Fibroblast of skin of left biceps (primary cell): ENCODE measurements at regions not wholly inside any gene's neighbourhood (a gene's known extent, or its start where the extent isn't known, plus 50 kb on each side); places are given as distances from the start of the nearest gene placed in this dataset.

ENCODE experiments used
- DNase-seq, 2 experiments: peaks; one replicate each; pipeline ENCODE4 v3.0.0-alpha.2; 2013; ENCODE audit warnings: low read depth in 2 of 2

DNA sequence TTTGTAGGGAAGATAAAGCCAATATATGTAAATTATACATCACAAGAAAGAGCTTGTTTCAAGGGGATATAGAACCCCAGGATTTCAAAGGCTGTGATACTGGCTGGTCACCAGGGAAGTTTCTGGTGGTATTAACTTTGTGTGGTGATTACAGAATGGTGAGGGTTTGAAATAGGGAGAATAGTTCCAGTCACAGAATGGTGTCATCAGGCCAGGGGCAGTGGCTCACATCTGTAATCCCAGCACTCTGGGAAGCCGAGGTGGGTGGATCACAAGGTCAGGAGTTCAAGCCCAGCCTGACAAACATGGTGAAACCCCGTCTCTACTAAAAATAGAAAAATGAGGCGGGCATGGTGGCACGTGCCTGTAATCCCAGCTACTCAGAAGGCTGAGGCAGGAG is 183.8 kb upstream of the XYLT1 start:
- DNase-seq, result no peak

DNA sequence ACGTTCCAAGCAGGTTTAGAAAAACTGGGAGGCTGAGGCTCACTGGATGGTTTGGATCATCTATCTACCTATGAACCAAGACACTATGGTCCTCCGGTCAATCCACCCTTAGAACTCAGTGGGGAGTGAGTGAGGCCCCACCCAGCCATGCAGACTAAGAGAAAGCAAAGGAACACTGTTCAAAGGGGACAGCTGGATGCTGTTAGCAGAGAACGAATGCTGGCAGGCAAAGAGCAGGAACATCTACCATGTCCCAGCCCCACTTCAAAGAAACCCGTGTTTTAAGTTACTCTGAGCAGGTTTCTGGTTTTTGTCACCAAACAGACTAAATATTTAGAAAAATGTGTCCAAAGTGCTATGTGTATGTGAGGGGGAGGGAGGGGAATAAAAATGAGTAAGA is 183.4 kb upstream of the XYLT1 start:
- no peak for DNase-seq

DNA sequence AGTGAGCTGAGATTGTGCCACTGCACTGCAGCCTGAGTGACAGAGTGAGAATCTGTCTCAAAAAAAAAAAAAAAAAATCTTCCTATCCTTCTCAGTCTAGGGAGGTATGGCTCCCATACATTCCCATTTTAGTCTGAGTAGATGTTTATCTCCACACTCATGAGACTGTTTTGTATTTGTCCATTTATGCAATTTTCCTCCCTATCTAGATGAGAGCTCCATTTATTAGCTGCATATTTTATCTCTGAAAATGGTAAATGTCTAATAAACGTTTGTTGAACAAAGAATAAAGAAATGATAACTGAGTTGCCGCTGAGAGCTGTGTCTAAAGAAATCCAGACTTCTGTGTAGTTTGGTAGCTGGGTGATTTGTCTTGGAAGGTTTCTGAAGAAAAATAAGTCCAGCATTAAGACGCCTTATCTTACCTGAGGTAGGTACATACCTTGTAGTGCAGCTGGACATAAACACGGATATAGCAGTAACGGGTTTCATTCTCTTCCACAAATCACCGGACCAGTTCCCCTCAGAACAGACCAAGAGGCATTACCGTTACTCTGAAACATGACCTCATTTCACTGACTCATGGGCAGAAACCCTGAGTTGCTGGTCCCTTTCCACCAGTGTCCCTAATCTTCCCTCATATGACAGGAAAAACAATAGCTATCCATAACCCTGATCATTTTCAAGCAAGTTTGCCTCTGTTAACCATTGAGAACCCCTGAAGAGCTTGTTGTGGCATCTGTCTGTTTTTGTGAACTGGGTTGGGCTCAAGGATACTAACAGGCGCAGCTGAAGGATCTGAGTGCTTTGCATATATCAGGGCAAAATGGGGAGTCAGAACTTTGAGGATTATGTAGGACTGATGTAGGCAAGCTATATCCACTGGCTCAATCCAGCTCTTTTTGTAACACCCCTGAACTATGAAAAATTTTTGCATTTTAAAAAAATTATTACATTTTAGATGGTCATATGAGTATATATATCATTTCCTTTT is 177.4 kb upstream of the XYLT1 start:
- no peak for DNase-seq

DNA sequence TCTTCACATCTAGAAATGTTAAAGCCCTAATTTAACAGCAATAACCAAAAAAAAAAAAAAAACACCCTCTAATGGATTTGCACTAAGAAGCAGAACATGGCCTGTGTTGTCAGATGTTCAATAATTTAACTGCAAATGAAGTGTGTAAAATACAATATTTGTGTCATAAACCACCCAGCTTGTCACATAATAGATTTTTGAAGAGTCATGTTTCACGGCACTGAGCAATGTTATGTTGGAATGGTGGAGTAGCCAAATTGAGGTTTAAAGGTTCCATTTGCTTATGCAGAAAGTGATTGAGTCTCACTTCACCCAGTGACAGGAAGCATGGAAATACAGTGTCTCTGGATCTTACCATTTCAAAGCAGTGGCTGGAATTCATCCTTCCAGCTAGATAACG is 173.2 kb upstream of the XYLT1 start:
- no peak for DNase-seq

DNA sequence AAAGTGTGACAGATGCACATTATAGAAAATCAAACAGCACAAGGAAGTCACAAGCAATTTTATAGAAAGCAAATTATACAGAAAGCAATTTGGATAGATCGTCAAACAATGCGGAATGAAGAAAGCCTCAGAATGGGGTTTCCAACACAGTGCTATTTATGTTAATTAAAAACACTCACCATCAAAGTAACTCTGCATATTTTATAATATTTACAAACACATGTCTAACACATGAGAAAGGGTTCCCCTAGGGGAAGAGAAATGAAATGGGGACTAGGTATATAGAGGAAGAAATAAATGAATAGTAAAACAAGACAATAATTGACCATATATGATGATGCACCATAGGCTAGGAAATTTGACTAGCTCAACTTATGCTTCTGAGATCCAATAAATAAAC is 171.2 kb upstream of the XYLT1 start:
- DNase-seq, result no peak

DNA sequence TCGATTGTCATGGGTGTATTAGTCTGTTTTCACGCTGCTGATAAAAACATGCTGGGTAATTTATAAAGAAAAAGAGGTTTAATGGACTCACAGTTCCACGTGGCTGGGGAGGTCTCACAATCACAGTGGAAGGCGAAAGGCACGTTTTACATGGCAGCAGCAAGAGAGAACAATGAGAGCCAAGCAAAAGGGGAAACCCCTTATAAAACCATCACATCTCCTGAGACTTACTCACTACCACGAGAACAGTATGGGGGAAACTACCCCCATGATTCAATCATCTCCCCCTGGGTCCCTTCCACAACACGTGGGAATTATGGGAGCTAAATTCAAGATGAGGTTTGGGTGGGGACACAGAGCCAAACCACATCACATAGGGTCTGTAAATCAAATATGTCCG is 167.4 kb upstream of the XYLT1 start:
- DNase-seq, result no peak

DNA sequence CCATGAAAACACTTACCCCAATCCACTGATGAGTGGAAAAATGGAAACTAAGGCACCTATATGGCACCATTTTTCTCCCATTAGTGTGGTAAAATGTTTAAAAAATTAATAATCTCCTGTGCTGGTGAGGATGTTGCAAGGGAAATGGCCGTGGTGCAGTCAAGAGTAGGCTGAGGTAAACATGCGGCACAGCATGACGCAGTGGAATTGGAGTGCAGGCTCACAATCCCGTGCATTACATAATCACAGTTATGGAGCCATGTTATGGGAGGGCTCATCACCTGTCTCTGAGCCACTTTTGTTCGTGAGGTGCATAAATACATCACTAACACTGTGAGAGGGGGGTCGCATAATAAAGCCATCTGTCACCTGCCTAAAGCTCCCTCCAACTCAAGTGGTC is 164.4 kb upstream of the XYLT1 start:
- DNase-seq, result no peak

DNA sequence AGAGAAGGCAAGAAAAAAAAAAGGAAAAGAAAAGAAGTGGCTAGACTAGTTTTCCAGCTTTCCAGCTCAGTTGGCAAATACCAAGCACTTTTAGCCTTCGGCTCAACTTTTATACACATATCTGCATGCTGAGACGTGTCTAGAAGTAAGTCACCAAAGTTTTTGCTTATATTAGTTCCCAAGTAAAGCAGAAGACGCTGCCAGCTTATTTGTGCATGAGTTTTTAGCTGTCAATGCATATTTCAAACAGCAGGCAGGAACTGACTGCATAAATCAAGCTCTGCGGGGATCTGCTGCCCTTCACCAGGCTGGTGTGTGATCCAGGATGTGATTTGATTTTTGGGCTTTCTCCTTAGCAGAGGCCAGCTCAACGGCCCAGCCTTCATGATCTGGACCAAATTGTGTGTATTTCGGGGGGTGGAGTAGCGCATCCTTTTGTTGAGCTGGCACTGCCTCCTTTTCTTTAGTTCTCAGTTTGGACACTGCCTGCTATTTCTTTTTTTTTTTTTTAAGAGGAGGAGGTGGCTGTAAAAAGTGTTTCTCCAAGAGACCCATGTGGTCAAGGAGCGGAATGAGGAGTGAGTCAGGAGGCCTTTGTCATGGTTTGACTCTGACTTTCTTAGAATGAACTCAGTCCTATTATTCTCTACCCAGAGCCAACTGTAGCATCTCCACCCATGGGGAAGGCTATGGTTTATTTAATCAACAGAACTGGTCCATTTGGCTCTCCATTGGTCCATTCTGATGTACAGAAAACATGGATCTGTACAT is 162.6 kb upstream of the XYLT1 start:
- DNase-seq, result no peak

DNA sequence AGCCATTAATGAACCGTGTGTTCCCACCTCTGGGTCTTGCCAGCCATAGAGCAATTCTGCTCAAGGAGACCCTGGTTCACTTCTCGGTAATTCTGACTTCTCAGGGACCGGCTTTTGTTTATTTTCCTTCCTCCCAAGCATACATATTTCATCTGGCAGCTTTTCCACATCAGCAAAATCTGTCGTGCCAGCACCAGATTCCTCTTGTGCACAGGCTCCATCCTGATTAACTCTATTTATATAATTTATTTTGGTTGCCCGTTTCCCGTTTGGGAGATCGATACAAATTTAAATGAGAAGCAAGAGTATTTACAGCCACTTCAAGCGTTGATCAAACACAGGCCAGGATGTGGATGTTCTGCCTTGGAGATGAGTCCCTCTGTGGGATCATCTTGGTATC is 161.9 kb upstream of the XYLT1 start:
- no peak for DNase-seq

DNA sequence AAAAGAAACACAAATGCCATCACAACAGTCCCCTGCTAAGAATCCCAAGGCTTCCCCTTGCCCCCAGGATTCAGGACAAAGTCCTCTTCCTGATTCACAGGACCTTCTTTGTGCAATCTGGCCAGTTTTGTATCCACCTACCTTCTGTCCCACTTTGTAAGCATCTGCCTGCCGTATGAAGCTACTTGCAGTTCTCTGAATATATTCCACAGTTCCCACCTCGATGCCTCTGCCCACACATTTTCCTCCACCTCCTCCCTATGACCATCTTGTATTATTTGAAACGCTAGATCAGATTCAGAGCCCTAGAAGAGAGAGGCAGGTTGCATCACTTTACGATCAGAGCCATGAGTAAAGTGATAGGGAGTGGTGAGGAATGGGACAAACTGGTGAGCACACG is 159.2 kb upstream of the XYLT1 start:
- no peak for DNase-seq

DNA sequence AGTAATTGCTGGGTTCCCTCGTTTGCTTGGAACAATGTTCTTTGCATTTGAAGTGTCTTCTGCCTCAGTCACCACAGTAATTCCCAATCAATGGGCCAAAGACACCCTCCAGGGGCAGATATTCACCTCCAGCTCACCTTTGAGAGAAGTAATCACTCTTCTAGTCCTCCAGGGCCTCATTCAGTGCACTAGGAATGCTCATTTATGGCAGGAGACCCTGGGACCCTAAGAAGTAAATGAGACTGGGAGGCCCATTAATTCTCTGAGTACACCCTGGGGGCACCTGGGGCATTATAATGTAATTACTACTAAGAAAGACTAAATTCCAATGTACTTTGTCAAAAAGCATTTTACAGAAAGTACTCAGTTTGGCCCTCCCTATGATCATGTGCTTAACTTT is 158.2 kb upstream of the XYLT1 start:
- no peak for DNase-seq

DNA sequence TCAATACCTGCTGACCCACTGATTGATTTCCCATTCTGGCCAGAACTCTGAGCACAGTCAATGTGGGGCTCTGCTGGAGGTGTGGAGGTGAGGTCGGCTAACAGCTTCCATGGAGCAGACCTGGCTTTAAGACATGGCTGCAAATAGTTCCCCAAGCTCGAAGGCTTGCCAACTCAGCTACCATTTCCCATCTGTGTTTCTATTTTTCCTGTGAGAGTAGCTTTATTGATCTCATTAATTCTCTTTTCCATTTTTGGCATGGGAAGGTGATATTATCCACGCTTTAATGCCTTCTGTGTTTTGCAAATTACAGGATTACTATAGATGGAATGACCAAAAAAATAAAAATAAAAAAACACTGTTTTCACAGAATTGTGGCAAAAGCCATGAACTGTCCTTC is 151.6 kb upstream of the XYLT1 start:
- no peak for DNase-seq

DNA sequence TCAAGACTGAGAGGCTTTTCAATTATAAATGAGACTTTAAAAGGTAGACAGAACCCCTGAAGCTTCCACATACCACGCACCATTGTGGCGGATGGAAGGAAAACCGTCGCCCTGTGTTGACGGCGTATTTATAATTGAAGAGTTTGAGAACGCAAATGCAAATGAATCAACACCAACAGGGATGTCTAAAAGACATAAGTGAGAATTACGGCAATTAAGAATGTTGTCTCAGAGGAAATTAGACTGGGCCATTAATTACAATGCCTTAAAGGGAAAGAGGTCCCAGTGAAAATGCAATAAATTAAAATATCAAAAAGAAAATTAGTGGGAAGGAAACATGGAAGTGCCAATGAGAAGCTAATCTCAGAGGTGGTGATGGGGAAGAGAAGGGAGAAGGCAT is 148.5 kb upstream of the XYLT1 start:
- no peak for DNase-seq

DNA sequence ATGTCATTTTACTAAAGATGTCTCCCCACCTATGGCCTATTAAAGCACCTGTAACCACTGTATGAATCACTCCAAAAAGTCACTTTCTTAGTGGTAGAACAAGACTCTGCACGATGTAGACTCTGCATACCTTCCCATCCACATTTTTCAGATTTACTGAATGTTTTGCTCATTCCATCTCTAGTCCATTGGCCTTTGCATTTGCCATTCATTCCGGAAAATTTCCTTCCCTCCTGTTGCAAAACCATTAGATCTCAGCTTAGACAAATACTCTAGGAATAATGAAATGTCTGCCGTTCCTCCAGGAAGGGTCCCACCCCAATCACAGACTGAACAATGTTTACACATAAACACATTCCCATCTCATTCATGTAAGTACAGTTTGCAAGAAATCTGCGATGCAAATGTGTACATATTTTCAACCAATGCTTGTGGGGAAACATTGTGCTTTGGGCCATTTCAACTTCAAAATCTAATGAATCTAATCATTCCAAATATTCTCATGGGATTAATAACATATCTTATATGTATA is 146.3 kb upstream of the XYLT1 start:
- DNase-seq, result no peak

DNA sequence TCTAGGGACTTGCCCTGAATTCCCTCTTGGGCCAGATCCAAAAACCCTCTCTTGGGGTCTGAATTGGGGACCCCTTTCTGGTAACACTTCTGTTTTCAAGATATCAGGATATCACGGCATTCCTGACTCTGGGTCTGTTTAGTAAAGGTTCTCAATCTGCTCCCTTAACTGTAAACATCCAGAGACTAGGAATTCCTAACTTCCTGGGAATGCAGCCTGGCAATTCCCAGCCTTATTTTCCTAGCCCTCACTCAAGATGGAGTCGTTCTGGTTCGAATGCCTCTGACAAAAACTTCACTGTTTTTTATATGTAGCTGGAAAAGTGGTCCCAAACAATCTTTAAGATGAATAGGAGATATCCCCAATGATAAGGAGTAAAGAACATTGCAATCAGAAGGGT is 141.6 kb upstream of the XYLT1 start:
- DNase-seq, result no peak

DNA sequence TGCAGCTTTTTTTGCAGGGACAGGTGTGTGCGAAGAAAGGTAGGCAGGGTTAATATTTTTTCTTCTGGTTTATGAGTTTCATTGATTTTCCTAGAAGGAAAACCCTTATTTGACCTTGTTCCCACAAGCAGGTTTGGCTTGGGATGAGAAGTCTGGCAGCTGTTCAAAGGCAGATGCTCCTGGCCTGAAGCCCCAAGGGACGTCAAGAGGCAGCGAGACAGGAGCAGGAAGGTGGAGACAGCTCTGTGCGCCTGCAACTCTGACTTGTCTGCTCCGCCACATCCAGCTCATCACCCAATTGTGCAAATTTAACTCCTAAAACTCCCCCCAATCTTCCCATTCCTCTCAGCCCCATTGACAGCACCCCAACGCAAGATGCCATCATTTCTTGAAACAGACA is 136.8 kb upstream of the XYLT1 start:
- DNase-seq, result no peak

DNA sequence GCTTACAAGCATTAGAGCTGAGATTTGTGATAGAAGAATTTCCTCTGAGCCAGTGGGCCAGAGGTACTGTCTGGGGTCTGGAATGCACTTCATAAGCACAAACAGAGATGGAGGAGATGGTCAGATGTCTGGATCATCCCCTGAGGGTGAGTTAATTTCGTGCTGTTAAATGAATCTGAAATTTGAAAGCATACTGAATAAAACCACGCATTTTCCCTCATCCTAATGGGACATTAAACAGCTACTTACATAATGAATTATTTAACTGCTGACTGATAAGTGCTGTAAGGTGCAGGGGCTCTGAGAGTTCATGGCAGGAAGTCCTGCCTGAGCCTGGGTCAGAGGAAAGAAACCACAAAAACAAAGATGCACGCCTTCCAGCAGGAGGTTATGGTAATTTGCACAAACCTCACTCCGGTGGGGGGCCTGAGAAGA is 136.3 kb upstream of the XYLT1 start:
- DNase-seq, result no peak

DNA sequence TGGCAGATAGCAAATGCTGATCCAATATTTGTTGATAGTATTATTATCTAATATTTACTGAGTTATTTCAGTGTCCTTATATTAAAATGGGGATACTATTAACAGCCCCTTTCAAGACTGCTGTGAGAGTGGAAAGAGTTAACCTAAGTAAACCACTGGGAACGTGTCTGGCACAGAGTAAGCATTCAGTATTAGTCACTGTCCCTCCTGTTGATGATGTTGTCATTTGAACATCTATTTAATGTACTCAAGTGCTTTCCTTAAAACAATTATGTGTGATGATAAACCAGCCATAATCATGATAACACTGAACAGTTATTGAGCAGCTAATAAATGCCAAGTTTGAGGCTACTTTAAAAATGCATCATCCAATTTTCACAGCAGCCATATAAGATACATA is 135.7 kb upstream of the XYLT1 start:
- no peak for DNase-seq

DNA sequence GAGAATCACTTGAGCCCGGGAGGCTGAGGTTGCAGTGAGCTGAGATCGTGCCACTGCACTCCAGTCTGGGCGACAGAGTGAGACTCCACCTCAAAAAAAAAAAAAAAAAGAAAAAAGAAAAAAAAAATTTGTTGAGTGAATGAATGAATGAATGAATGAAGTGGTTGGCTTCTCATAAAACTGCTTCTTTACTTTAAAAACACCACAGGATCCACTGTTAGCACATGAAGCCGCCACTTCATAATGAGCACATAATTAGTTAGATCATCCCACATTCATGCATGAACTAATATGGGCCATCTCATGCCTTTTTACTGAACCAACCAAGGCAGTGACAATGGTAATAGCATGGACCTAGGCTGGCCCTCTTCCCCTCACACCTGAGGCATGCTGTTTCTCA is 135.0 kb upstream of the XYLT1 start:
- DNase-seq, result no peak

DNA sequence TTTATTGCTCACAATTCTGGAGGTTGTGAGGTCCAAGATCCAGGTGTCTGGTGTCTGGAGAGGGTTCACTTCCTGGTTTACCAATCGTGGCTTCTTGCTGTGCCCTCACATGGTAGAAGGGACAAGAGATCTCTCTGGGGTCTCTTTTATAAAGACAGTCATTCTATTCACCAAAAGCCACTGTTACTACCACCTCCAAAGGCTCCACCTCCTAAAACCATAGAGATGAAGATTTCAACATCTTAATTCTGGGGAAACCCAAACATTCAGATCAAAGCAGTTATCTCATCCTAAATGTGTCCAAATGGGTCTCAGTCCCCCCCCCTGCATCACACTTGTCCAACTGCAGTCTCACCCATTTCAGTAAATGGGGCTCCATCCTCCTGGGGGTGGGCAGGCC is 132.9 kb upstream of the XYLT1 start:
- no peak for DNase-seq

DNA sequence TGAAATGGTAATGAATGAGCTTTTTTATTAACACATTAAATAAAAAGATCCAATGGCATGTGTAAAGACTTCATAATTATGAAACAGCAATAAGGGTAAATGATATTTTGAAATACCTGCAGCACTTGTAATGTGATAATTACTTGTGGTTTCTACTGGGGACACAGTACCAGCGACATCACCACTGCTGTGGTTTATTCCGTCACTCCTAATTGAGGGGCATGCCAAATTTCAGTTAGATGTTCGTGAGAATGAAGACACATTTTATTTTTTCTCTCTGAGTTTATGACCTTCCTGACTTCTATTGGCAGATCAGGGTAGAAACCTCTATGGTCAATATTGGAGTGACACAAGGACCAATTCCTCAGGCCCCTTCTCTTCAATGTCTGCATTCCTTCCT is 131.9 kb upstream of the XYLT1 start:
- DNase-seq, result no peak

DNA sequence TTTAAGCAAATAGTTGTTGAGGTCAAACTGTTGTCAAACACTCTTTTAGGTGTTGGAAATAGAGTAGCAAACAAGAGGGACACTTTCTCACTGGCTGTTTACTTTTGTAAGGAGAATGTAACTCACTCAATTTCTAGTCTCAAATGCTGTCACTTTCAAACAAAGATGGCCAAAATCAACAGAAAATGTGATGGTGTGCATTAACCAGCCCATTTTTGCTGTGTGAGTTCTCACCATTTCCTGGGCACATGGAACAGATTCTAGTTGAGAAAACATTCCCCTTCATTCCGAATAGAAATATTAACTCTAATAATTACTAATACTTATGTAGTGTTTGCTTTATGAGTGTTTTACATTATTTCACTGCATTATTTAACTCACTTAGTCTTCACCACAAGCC is 128.2 kb upstream of the XYLT1 start:
- no peak for DNase-seq
